ENCODE measurements at regions not wholly inside any gene's neighbourhood (a gene's known extent, or its start where the extent isn't known, plus 50 kb on each side); places are given as distances from the start of the nearest gene placed in this dataset.

DNA sequence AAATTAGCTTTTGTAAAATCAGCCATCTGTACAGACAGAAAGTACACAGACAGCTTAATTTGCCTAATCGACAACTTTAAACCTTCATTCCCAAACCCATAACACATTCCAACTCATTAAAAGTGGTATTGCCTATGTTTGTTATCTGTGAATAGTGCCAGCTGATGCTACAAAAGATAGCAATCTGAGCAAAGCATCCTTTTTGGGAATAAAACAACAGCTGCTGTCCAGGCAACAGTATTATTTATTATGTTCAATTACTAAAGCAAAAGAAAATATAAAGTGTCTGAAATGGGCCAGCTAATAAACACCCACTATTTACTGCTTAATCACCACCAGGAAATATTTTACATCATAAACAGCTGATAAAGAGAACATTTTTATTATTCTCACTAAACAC is 134.8 kb upstream of the ABI3BP start:
- Histone ChIP-seq H3K4me1 (no peaks in the 10 kb centered on the region), H3K27me3 (no peaks in the 10 kb centered on the region), H3K9me3 (no peaks in the 10 kb centered on the region), H3K36me3 (no peaks in the 10 kb centered on the region), H3K27ac (no peak overlapping the region), H3K4me3 (no peak overlapping the region)
- ATAC-seq (no peak), DNase-seq (no peak)
- intact Hi-C loops (cut with DNase I): no loop called here
- no peak for TF ChIP-seq CTCF (IDR thresholded peaks at IDR 0.05)

DNA sequence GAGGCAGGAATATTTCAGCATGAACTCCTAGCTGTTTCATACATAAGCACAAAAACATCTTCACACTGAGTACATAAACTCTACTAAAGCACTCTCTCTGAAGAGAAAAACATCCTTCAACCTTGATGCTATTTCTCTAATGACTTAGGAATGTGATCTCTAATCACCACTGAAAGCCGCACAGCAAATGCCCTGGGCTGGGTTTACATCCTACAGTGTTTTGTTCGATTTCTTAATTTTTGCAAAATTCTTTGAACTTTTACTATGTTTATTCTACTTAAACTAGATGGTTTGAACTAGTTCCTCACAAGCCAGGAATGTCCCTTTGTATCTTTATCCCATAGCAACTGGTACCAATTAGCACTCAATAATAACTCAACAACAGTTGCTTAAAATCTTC is 130.9 kb upstream of the ABI3BP start:
- H3K4me1 ChIP-seq: no peaks in the 10 kb centered on the region
- DNase-seq (no peak), ATAC-seq (no peak)
- H3K27me3 ChIP-seq: no peaks in the 10 kb centered on the region
- H3K4me3 ChIP-seq: no peak overlapping the region
- no peaks in the 10 kb centered on the region for H3K9me3 ChIP-seq
- intact Hi-C loops (cut with DNase I): no loop called here
- no peaks in the 10 kb centered on the region for H3K36me3 ChIP-seq
- no peak for TF ChIP-seq CTCF (IDR thresholded peaks at IDR 0.05)
- no peak overlapping the region for H3K27ac ChIP-seq

DNA sequence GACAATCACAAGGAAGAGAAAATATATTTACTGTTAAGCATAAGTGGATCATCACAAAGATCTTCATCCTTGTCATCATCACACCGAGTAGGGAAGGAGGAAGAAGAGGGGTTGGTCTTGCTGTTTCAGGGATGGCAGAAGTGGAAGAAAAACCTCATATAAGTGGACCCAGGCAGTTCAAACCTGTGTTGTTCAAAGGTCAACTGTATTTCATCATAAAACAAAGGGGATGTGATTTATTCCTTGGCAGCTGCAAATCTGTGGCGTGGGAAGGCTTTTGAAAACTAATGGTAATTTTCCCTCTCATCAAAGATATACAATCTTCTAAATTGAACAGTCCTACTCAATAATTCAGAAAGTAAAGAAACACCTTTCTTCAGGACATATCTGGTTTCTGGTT is 129.9 kb upstream of the ABI3BP start:
- intact Hi-C loops (cut with DNase I): no loop called here
- no peak for ATAC-seq
- DNase-seq: no peak
- no peak for TF ChIP-seq CTCF (IDR thresholded peaks at IDR 0.05)
- Histone ChIP-seq H3K4me3 (no peak overlapping the region), H3K4me1 (no peaks in the 10 kb centered on the region), H3K9me3 (no peaks in the 10 kb centered on the region), H3K27me3 (no peaks in the 10 kb centered on the region), H3K36me3 (no peaks in the 10 kb centered on the region), H3K27ac (no peak overlapping the region)

GRCh38 chr3:101122681-101123080 is 129.5 kb upstream of the ABI3BP start:
- ATAC-seq (no peak), DNase-seq (no peak)
- TF ChIP-seq CTCF (IDR thresholded peaks at IDR 0.05): no peak
- Histone ChIP-seq H3K36me3 (no peaks in the 10 kb centered on the region), H3K27ac (no peak overlapping the region), H3K9me3 (no peaks in the 10 kb centered on the region), H3K4me3 (no peak overlapping the region), H3K4me1 (no peaks in the 10 kb centered on the region), H3K27me3 (no peaks in the 10 kb centered on the region)
- intact Hi-C loops (cut with DNase I): no loop called here

DNA sequence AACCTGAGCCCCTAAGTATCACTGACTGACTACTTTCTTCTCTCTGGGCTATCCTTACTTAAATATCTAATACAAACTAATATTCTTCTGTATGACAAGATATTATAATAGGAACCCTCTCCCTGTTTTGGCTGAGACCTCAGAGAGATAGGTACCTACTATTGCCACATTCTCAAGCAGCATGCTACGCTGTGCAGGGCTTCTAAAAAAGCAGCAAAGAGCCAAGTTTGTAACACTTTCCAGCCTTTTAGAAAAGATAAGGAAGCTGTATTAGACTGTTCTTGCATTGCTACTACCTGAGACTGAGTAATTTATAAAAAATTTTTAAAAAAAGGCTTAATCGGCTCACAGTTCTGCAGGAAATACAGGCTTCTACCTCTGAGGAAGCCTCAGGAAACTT is 126.8 kb upstream of the ABI3BP start:
- H3K27me3 ChIP-seq: no peaks in the 10 kb centered on the region
- no peak overlapping the region for H3K27ac ChIP-seq
- ATAC-seq (no peak), DNase-seq (no peak)
- H3K36me3 ChIP-seq: no peaks in the 10 kb centered on the region
- intact Hi-C loops (cut with DNase I): no loop called here
- H3K4me1 ChIP-seq: no peaks in the 10 kb centered on the region
- H3K4me3 ChIP-seq: no peak overlapping the region
- no peak for TF ChIP-seq CTCF (IDR thresholded peaks at IDR 0.05)
- H3K9me3 ChIP-seq: no peaks in the 10 kb centered on the region

- Histone ChIP-seq H3K27ac (no peak overlapping the region), H3K4me3 (no peak overlapping the region)
- no peak for ATAC-seq
These were observed 126.3 kb upstream of the ABI3BP start for GRCh38 chr3:101119535-101119934.

More at GRCh38 chr3:101119535-101119934, 126.3 kb upstream of the ABI3BP start:
- Histone ChIP-seq H3K36me3 (no peaks in the 10 kb centered on the region), H3K27me3 (no peaks in the 10 kb centered on the region), H3K4me1 (no peaks in the 10 kb centered on the region), H3K9me3 (no peaks in the 10 kb centered on the region)
- intact Hi-C loops (cut with DNase I): no loop called here
- DNase-seq: no peak
- TF ChIP-seq CTCF (IDR thresholded peaks at IDR 0.05): no peak

All from upper lobe of right lung (tissue), 1 donor.